Testis (tissue), 2 donors: ENCODE measurements at regions not wholly inside any gene's neighbourhood (a gene's known extent, or its start where the extent isn't known, plus 50 kb on each side); places are given as distances from the start of the nearest gene placed in this dataset.

Source experiments
- DNase-seq: peaks from one replicate; pipeline ENCODE4 v3.0.0-alpha.2; 2019
- H3K27ac ChIP-seq, 2 donors: fragments of 200-600 bp; sonication (generic); one replicate each; pipeline ENCODE4 v1.5.1; 2019
- H3K27me3 ChIP-seq: fragments of 200-600 bp; sonication (generic); one replicate; pipeline ENCODE4 v1.5.1; 2019
- H3K36me3 ChIP-seq: fragments of 200-600 bp; sonication (generic); one replicate; pipeline ENCODE4 v1.5.1; 2017; ENCODE audit warnings: low read depth; ENCODE audit errors: missing control alignments
- H3K4me1 ChIP-seq: fragments of 200-600 bp; sonication (generic); one replicate; pipeline ENCODE4 v1.5.1; 2019
- H3K4me3 ChIP-seq, 2 donors: fragments of 200-600 bp; sonication (generic); one replicate each; pipeline ENCODE4 v1.5.1; 2017 to 2019
- H3K9me3 ChIP-seq: fragments of 200-600 bp; sonication (generic); one replicate; pipeline ENCODE4 v1.5.1; 2017
- CTCF ChIP-seq, 3 experiments: fragments of 450-650 bp in 2 of 3; fragments of 200-600 bp in 1 of 3; sonication (generic) in 1 of 3; IDR thresholded peaks; one replicate each; pipeline ENCODE4 v1.5.1; 2016 to 2019; ENCODE audit warnings: antibody characterized with exemption in 3 of 3, mild to moderate bottlenecking in 2 of 3, moderate library complexity in 1 of 3
- POLR2A ChIP-seq: fragments of 450-650 bp; IDR thresholded peaks from one replicate; pipeline ENCODE4 v1.6.1; 2017; ENCODE audit warnings: antibody characterized with exemption, mild to moderate bottlenecking, moderate library complexity
- WGBS, 2 donors: methylation state at CpG; one replicate each; pipeline ENCODE4 v1.1.5; 2018; 5-methylcytosine and 5-hydroxymethylcytosine counted together
- intact Hi-C: fragments of 100-400 bp; cut with DNase I; formaldehyde crosslinking; loops from one replicate; pipeline ENCODE4 v1.15.1; 2023; ENCODE audit warnings: low total_unique reads

- intact Hi-C loops: no loop called here
- Histone ChIP-seq H3K4me3 (no peak overlapping the region), H3K27me3 (no peaks in the 10 kb centered on the region), H3K9me3 (no peaks in the 10 kb centered on the region), H3K4me1 (no peaks in the 10 kb centered on the region), H3K27ac (no peak overlapping the region), H3K36me3 (no peaks in the 10 kb centered on the region)
- TF ChIP-seq POLR2A: no peak
- TF ChIP-seq CTCF (IDR thresholded peaks at IDR 0.05): no peak
- WGBS, 2 donors: 24 to 39% methylated on average over 6 of the region's 6 CpGs
- DNase-seq: no peak
These were observed 112.6 kb downstream of the LIG4 start for GRCh38 chr13:108102771-108103170.

- no peaks in the 10 kb centered on the region for H3K27me3 ChIP-seq
- intact Hi-C loops: no loop called here
- no peaks in the 10 kb centered on the region for H3K4me1 ChIP-seq
- WGBS, 2 donors: 74 to 79% methylated on average over 5 of the region's 5 CpGs
- DNase-seq: no peak
- no peak overlapping the region for H3K27ac ChIP-seq
- H3K36me3 ChIP-seq: no peaks in the 10 kb centered on the region
- H3K4me3 ChIP-seq: no peak overlapping the region
- H3K9me3 ChIP-seq: no peaks in the 10 kb centered on the region
- TF ChIP-seq CTCF (IDR thresholded peaks at IDR 0.05) (no peak), POLR2A (no peak)
These were observed 118.9 kb downstream of the LIG4 start for GRCh38 chr13:108096301-108096915.

- no peaks in the 10 kb centered on the region for H3K27me3 ChIP-seq
- no peaks in the 10 kb centered on the region for H3K36me3 ChIP-seq
- TF ChIP-seq POLR2A (no peak), CTCF (IDR thresholded peaks at IDR 0.05) (no peak)
- H3K27ac ChIP-seq: no peak overlapping the region
- DNase-seq: no peak
- no peaks in the 10 kb centered on the region for H3K4me1 ChIP-seq
- WGBS, 2 donors: 86 to 89% methylated on average over 2 of the region's 2 CpGs
- intact Hi-C loops: no loop called here
- H3K9me3 ChIP-seq: no peaks in the 10 kb centered on the region
- H3K4me3 ChIP-seq: no peak overlapping the region
These were observed 120.3 kb downstream of the LIG4 start for GRCh38 chr13:108095036-108095435.

- Histone ChIP-seq H3K9me3 (no peaks in the 10 kb centered on the region), H3K27me3 (no peaks in the 10 kb centered on the region), H3K4me1 (no peaks in the 10 kb centered on the region), H3K4me3 (no peak overlapping the region), H3K27ac (no peak overlapping the region), H3K36me3 (no peaks in the 10 kb centered on the region)
- intact Hi-C loops: no loop called here
- TF ChIP-seq POLR2A: no peak
- 64 to 67% methylated on average over 1 of the region's 1 CpG for WGBS, 2 donors
- DNase-seq: no peak
These were observed 121.7 kb downstream of the LIG4 start for GRCh38 chr13:108093616-108094015.

- WGBS, 2 donors: 56 to 58% methylated on average over 3 of the region's 3 CpGs
- Histone ChIP-seq H3K4me1 (no peaks in the 10 kb centered on the region), H3K27me3 (no peaks in the 10 kb centered on the region), H3K9me3 (no peaks in the 10 kb centered on the region), H3K27ac (no peak overlapping the region), H3K4me3 (no peak overlapping the region), H3K36me3 (no peaks in the 10 kb centered on the region)
- no peak for DNase-seq
- intact Hi-C loops: no loop called here
- TF ChIP-seq CTCF (IDR thresholded peaks at IDR 0.05) (no peak), POLR2A (no peak)
These were observed 127.5 kb downstream of the LIG4 start for GRCh38 chr13:108087810-108088209.
